ENCODE measurements at regions not wholly inside any gene's neighbourhood (a gene's known extent, or its start where the extent isn't known, plus 50 kb on each side); places are given as distances from the start of the nearest gene placed in this dataset.

DNA sequence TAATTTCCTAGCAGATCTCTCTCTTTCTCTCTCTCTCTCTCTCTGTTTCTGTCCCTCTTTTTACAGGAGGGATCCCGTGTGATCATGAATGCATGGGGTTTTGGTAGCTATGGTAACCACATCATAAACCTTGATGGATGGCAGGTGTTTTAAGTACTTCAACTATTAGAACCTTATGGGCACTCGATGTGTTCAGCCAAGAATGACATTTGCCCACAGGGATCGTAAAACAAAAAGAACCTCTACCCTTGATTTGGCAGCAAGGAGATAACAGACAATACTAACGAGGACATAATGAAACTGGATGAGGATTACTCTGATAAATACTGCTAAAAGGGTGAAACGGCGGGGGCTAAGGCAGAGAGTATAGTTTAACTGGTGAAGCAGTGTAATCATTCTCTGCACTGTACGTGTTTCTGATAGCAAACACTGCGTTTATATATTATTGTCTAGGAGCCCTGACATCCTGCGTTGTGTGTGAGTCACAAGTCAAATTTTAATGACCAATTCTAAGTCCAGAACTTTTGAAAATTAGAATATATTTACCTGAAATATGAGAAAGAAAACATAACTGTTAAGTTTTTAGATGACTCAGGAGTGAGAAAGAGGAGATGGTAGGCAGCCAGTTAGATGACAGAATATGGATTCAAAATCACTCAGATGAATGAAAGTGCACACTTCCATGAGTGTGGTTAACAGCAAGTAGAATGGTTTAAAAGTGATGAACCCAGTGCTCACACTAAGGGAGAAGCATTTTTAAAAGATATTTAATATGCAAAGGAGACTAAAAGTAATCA is 80.3 kb downstream of the OTOL1 start:
- no peak for DNase-seq
- Mint-ChIP-seq H3K27me3 (no peaks in the 10 kb centered on the region), H3K27ac (no peak overlapping the region), H3K9me3 (no peaks in the 10 kb centered on the region), H3K36me3 (ENCODE audit: low read depth) (no peaks in the 10 kb centered on the region), H3K4me3 (no peak overlapping the region), H3K4me1 (no peaks in the 10 kb centered on the region)
- ChIA-PET POLR2A (no interaction called here), CTCF (no interaction called here)

DNA sequence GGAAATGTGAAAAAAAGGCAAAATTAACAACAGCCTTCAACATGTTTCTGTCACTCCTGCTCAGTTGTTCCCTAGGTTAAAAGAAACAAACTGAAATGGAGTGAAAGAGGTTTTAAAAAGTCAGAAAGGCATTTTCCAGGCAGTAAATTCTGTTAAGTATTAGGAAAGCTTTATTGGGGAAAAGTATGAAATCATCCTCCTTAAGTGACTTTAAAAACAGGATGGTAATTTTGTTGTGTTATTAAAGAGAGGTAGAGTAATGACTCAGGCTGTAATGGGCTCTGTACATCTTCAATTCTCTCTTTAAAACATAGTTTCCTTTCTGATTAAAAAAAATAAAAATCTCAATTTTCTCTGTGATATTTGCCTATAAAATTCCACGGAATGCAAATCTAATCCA is 81.1 kb downstream of the OTOL1 start:
- ChIA-PET CTCF (no interaction called here), POLR2A (no interaction called here)
- Mint-ChIP-seq H3K36me3 (ENCODE audit: low read depth) (no peaks in the 10 kb centered on the region), H3K27me3 (no peaks in the 10 kb centered on the region), H3K4me3 (no peak overlapping the region), H3K9me3 (no peaks in the 10 kb centered on the region), H3K4me1 (no peaks in the 10 kb centered on the region), H3K27ac (no peak overlapping the region)
- DNase-seq: no peak

DNA sequence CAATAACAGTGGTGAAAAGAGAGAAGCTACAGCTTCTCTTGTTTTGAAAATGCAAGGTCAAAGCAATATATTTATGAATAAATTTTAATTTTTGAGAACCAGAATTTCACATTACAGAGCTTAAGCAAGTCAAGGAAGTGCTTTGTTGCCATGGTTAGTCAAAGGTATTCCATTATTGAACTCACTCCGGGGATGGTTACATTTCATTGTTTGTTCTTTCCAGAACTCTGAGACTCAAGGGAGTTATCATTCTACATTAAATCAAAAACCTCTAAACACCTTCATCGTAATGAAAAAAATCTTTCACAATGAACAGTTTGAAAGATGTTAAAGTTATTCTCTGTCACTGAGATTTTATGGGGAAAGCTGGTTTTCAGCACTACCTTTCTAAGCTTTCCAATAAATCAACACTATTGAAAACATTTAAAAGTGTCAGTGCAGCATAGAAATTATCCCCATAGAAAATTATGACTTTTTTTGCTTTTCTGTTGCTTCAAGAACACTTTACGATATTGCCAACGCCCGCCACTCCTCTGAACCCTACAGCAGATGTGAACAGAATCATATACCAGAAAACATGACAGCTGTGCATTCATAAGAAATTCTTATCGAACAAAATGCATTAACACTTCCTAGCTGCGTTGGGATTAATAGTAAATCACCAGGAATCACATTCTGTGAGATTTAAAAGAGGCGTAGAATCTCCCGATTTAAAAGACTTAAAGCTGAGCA is 83.0 kb downstream of the OTOL1 start:
- Mint-ChIP-seq H3K4me3 (no peak overlapping the region), H3K27me3 (no peaks in the 10 kb centered on the region), H3K27ac (no peak overlapping the region), H3K4me1 (no peaks in the 10 kb centered on the region), H3K9me3 (no peaks in the 10 kb centered on the region), H3K36me3 (ENCODE audit: low read depth) (no peaks in the 10 kb centered on the region)
- POLR2A ChIA-PET: no interaction called here
- CTCF ChIA-PET: no interaction called here
- DNase-seq: no peak

DNA sequence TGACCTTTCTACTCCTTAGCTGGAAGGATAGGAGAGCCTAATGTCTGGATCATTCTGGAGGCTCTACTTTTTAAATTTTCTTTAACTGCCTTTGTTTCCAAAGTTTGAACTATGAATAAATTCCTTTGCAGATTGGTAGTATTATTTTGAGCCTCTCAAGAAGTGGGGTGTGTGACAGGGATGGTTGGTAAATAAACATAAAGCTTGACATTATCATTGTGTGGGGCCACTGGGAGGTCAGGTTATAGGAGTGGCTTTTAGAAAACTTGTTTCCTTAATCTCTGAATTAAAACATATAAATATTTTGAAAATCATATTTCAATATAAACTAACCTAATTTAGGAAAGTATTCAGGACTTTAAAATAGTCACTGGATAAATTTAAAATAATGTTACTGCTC is 89.3 kb downstream of the OTOL1 start:
- Mint-ChIP-seq H3K4me3 (no peak overlapping the region), H3K9me3 (no peaks in the 10 kb centered on the region), H3K4me1 (no peaks in the 10 kb centered on the region), H3K27me3 (no peaks in the 10 kb centered on the region), H3K27ac (no peak overlapping the region), H3K36me3 (ENCODE audit: low read depth) (no peaks in the 10 kb centered on the region)
- DNase-seq: no peak
- CTCF ChIA-PET: no interaction called here
- POLR2A ChIA-PET: no interaction called here

DNA sequence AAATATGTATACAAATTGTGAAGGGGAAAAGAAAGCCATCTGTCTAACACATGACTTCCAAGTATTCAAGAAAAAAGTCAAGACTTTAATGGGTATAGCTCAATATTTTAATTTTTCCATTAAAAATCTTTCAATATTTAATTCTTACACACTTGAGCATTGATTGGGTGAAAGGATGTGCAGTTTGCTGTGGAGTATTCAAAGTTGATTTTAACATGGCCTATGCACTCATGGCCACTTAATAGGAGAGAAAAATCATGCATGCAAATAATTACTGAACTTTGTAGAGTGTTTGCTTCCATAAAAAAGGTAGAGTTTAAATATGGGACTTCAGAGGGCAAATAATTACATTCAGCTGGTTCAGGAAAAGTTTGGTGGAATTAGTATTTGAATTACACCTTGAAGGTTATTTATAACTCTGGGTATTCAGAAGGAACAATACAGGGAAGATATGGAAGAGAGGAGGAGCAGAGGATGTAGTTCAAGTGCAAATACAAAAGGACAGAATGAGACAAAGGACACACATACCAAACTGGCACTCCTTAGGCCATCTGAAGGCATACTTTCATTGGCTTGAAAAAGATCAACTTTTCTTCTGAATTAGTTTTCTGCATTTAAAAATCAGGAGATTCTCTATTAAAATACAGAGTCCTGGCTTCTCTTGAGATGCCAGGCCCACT is 90.1 kb downstream of the OTOL1 start:
- H3K4me3 Mint-ChIP-seq: no peak overlapping the region
- DNase-seq: no peak
- H3K27ac Mint-ChIP-seq: no peak overlapping the region
- CTCF ChIA-PET: no interaction called here
- H3K27me3 Mint-ChIP-seq: no peaks in the 10 kb centered on the region
- no peaks in the 10 kb centered on the region for H3K9me3 Mint-ChIP-seq
- H3K4me1 Mint-ChIP-seq: no peaks in the 10 kb centered on the region
- POLR2A ChIA-PET: no interaction called here
- no peaks in the 10 kb centered on the region for H3K36me3 Mint-ChIP-seq (ENCODE audit: low read depth)

DNA sequence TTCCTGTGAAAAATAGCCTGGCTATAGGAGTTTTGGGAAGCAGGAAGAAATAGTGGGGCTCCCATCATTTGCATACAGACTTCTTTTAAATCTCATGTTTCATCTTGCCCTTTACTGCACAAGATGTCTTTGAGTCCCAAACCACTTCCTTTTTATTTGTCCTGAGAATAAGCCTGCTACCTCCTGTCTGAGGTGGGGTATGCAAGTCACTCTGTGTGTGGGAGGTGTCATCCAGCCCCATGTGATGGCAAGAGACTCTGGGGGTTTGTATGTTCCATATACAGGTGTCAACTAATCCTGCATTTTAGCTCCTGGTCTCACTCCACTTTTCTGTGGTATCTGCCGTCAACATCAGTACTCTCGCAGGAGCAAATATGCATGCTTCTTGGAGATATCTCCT is 102.0 kb downstream of the OTOL1 start:
- Mint-ChIP-seq H3K36me3 (ENCODE audit: low read depth) (no peaks in the 10 kb centered on the region), H3K27me3 (no peaks in the 10 kb centered on the region), H3K9me3 (no peaks in the 10 kb centered on the region), H3K27ac (no peak overlapping the region), H3K4me3 (no peak overlapping the region), H3K4me1 (no peaks in the 10 kb centered on the region)
- POLR2A ChIA-PET: no interaction called here
- CTCF ChIA-PET: no interaction called here
- no peak for DNase-seq

DNA sequence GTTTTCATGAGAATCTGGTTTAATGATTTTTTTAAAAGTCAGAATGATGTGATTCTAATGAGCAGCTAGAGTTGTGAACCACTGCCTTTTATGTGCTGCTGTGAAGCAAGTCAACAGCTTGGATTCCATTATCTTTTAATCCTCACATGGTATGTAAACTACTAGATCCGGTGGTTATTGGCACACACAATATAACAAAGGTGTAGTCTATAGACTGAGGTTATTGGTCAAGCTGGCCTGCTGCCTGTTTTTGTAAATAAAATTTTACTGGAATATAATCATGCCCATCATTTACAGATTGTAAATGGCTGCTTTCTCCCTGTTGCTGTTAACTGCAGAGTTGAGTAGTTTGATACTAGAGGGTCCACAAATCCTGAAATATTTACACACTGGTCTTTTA is 103.1 kb downstream of the OTOL1 start:
- Mint-ChIP-seq H3K9me3 (no peaks in the 10 kb centered on the region), H3K27ac (no peak overlapping the region), H3K36me3 (ENCODE audit: low read depth) (no peaks in the 10 kb centered on the region), H3K4me3 (no peak overlapping the region), H3K27me3 (no peaks in the 10 kb centered on the region), H3K4me1 (no peaks in the 10 kb centered on the region)
- ChIA-PET POLR2A (no interaction called here), CTCF (no interaction called here)
- no peak for DNase-seq

DNA sequence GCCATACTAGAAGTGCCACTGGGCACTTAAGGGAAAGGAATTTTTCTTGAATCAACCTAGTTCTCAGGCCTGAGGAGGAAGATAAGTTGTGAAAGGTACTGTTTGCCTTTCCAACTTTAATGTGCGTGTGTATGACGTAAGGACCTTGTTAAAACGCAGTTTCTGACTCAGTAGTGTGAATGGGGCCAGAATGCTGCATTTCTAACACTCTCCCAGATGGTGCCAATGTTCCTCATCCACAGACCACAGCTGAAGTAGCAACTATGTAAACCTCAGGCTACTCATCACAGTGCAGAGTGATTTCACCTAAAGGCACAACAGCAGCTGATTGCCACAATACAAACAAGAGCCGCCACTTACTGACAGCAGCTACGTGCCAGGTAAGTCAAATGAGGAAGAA is 103.6 kb downstream of the OTOL1 start:
- no peaks in the 10 kb centered on the region for H3K4me1 Mint-ChIP-seq
- no peak for DNase-seq
- no peaks in the 10 kb centered on the region for H3K9me3 Mint-ChIP-seq
- H3K27me3 Mint-ChIP-seq: no peaks in the 10 kb centered on the region
- ChIA-PET POLR2A (no interaction called here), CTCF (no interaction called here)
- no peaks in the 10 kb centered on the region for H3K36me3 Mint-ChIP-seq (ENCODE audit: low read depth)
- H3K4me3 Mint-ChIP-seq: no peak overlapping the region
- H3K27ac Mint-ChIP-seq: no peak overlapping the region

DNA sequence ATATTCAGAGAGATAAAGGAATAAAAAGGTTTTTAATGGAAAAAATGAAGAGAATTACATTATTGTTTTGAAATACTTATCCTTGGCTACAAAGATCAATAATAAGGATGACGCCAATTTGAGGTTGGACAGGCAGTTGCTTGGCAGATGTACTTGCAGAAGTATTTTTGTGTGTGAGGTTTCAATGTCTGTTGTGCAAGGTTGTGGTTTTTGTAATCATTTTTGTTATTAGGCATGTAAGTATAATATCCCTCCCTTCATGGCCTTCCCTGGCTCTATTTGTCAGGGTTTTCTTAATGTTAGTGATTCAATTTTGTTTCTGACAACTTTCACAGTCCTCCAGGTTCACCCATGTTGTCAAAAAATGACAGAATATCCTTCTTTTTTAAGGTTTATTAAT is 105.9 kb downstream of the OTOL1 start:
- POLR2A ChIA-PET: no interaction called here
- no peaks in the 10 kb centered on the region for H3K36me3 Mint-ChIP-seq (ENCODE audit: low read depth)

DNA sequence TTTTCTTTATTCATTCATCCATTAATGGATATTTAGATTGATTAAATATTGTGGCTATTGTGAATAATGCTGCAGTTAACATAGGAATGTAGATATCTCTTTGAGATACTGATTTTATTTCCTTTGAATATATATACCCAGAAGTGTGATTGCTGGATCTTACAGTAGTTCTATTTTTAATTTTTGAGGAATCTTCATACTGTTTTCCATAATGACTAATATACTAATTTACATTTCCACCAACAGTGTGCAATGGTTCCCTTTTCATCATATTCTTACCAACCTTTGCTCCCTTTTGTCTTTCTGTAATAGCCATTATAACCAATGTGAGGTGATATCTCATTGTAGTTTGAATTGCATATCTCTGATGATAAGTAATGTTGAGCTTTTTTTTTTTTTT is 106.3 kb downstream of the OTOL1 start:
- H3K9me3 Mint-ChIP-seq: no peaks in the 10 kb centered on the region

More for the DNA sequence above, 105.9 kb downstream of the OTOL1 start:
- Mint-ChIP-seq H3K27ac (no peak overlapping the region), H3K4me3 (no peak overlapping the region), H3K9me3 (no peaks in the 10 kb centered on the region), H3K4me1 (no peaks in the 10 kb centered on the region), H3K27me3 (no peaks in the 10 kb centered on the region)
- DNase-seq: no peak
- CTCF ChIA-PET: no interaction called here

DNA sequence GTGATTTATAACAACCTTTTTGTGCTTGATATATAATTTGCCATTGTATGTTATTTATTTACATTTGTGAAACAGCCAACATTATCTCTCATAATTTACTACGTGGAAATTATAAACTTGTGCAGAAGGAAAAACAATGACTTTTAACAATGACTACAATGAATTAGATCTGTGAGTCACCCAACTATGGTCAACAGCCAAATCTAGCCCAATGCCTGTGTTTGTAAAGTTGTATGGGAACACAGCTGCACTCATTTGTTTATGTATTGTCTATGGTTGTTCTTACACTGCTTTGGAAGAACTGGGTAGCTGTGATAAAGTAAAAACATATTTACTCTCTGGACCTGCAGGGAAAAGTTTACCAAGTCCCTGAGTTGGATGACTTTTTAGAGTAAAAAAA is 110.4 kb downstream of the OTOL1 start:
- Mint-ChIP-seq H3K36me3 (ENCODE audit: low read depth) (no peaks in the 10 kb centered on the region), H3K4me1 (no peaks in the 10 kb centered on the region), H3K27me3 (no peaks in the 10 kb centered on the region), H3K4me3 (no peak overlapping the region), H3K9me3 (peaks cover 2% of the 10 kb centered on the region), H3K27ac (no peak overlapping the region)
- POLR2A ChIA-PET: no interaction called here
- no peak for DNase-seq
- CTCF ChIA-PET: no interaction called here

More for the DNA sequence above, 106.3 kb downstream of the OTOL1 start:
- H3K27ac Mint-ChIP-seq: no peak overlapping the region
- H3K4me3 Mint-ChIP-seq: no peak overlapping the region
- no peaks in the 10 kb centered on the region for H3K4me1 Mint-ChIP-seq
- no peak for DNase-seq
- no peaks in the 10 kb centered on the region for H3K36me3 Mint-ChIP-seq (ENCODE audit: low read depth)
- ChIA-PET CTCF (no interaction called here), POLR2A (no interaction called here)
- H3K27me3 Mint-ChIP-seq: no peaks in the 10 kb centered on the region

DNA sequence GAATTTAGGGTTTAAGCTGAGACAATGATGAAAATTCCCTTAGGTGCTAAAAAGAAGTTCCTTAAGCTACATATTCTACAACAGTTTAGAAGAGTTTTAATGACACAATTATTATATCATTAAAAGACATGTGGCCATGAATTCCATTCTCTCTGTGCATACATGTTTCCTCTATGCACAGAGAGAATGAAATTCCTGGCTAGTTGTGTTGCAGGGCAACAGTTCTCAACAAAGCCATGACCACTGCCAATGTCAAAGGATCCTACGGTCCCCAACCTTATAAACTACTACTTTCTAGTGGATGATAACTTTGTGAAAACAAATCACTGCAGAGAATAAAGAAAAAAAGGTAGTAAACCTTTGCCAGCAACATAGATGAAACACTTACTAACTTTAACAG is 122.7 kb downstream of the OTOL1 start:
- Mint-ChIP-seq H3K9me3 (no peaks in the 10 kb centered on the region), H3K27me3 (no peaks in the 10 kb centered on the region), H3K4me1 (no peaks in the 10 kb centered on the region), H3K27ac (no peak overlapping the region), H3K36me3 (ENCODE audit: low read depth) (no peaks in the 10 kb centered on the region), H3K4me3 (no peak overlapping the region)
- ChIA-PET POLR2A (no interaction called here), CTCF (no interaction called here)
- no peak for DNase-seq

DNA sequence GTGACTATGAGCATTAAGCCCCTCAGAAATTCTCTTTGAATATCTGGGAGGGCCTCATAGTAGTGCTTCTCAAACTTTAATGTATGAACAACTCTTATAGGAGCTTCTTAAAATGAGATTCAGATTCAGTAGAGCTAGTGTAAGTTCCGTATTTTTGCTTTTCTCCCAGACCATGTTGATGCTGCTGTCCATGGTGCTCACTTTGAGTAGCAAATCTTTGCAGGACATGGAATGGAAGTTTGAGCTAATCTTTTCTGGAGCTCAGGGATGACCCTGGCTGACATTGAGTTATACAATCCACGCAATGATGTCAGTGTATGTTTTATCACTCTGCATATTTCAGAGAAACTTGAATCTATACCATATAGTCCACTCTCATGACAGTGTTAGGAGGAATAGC is 134.2 kb downstream of the OTOL1 start:
- Mint-ChIP-seq H3K9me3 (no peaks in the 10 kb centered on the region), H3K27ac (no peak overlapping the region), H3K4me3 (no peak overlapping the region), H3K36me3 (ENCODE audit: low read depth) (no peaks in the 10 kb centered on the region), H3K27me3 (no peaks in the 10 kb centered on the region), H3K4me1 (no peaks in the 10 kb centered on the region)
- no peak for DNase-seq
- CTCF ChIA-PET: no interaction called here
- POLR2A ChIA-PET: no interaction called here

DNA sequence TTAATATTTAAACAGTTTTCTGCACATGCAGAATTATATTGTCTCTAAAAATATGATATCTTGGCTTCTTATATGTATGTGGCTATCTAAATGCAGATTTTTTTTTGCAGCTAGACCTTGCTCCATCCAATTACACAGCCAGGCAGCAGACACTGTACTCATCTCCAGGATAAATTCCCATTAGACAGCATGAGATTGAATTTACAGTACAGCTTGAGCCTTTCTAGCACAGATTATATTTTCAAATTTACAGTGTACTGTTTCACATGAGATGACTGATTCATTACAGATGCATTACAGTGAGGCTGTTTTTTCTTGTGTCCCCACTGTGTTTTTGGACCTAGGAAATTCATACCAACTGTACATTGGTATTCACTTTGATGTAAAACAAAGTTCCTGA is 134.9 kb downstream of the OTOL1 start:
- POLR2A ChIA-PET: no interaction called here
- CTCF ChIA-PET: no interaction called here
- Mint-ChIP-seq H3K27ac (no peak overlapping the region), H3K27me3 (no peaks in the 10 kb centered on the region), H3K9me3 (no peaks in the 10 kb centered on the region), H3K4me3 (no peak overlapping the region), H3K36me3 (ENCODE audit: low read depth) (no peaks in the 10 kb centered on the region), H3K4me1 (no peaks in the 10 kb centered on the region)
- no peak for DNase-seq

All from activated CD4-positive, alpha-beta T cell treated with anti-CD3 and anti-CD28 coated beads, Interleukin-2, amount 10 ng/mL, durations not matched to agents 7 days and 5 days (primary cell).